HepG2 (cell line): ENCODE measurements at regions not wholly inside any gene's neighbourhood (a gene's known extent, or its start where the extent isn't known, plus 50 kb on each side); places are given as distances from the start of the nearest gene placed in this dataset.

Source experiments
- ATAC-seq: fragments of 200-7000 bp; cut with Tn5 transposase; 3 replicates; pipeline ENCODE4 v1.9.1; 2020; ENCODE audit warnings: mild to moderate bottlenecking, moderate library complexity
- BruUV-seq: library from RNA; stranded (reverse); fragments of 400-500 nt; replicated peaks from 2 replicates; lab custom pipeline; 2021; lab: Mats Ljungman, UMichigan
- CTCF ChIA-PET: fragments of 300-600 bp; formaldehyde crosslinking; extraction: SDS; loops from one replicate; lab custom pipeline; 2021; ENCODE audit warnings: low total read pairs, inconsistent platforms, low intra/inter-chr PET ratio; lab: Yijun Ruan, JAX
- POLR2A ChIA-PET: fragments of 350-600 bp; sonication (Branson Sonifier 250); formaldehyde crosslinking; loops from one replicate; lab custom pipeline; 2020; ENCODE audit warnings: antibody characterized with exemption, inconsistent platforms; lab: Yijun Ruan, JAX
- DNase-seq: peaks from one replicate; pipeline ENCODE4 v3.0.0-alpha.2; 2015; ENCODE audit warnings: low spot score
- FAIRE-seq: peaks from 3 replicates; lab custom pipeline; 2011; peaks lifted over from hg19 to GRCh38; lab: Jason Lieb, UNC
- H2AFZ ChIP-seq: one replicate; pipeline ENCODE4 v1.6.1; 2011; ENCODE audit warnings: low read length, inconsistent platforms
- H3K27ac ChIP-seq: fragments of 300-600 bp; 3 replicates; pipeline ENCODE4 v1.8.0; 2011; ENCODE audit warnings: mixed run types, mild to moderate bottlenecking, mixed read lengths, low read length, inconsistent platforms; ENCODE audit not compliant: insufficient read depth; ENCODE audit errors: extremely low read length
- H3K27me3 ChIP-seq, 2 experiments: fragments of 200-600 bp in 1 of 2; 2 replicates in 1 of 2; 3 replicates in 1 of 2; pipeline versions ENCODE4 v1.6.0 to v1.8.0; 2011; ENCODE audit warnings: low read length in 2 of 2, mild to moderate bottlenecking in 2 of 2, moderate library complexity in 2 of 2, inconsistent platforms in 1 of 2; ENCODE audit not compliant: insufficient read depth in 2 of 2, control insufficient read depth in 1 of 2
- H3K36me3 ChIP-seq, 2 experiments: fragments of 200-600 bp in 1 of 2; replicated peaks in 1 of 2; 2 replicates in 1 of 2; 3 replicates in 1 of 2; pipeline versions ENCODE4 v1.5.1 to v1.8.0; 2011; ENCODE audit warnings: low read length in 2 of 2, inconsistent platforms in 1 of 2; ENCODE audit not compliant: insufficient read depth in 2 of 2, control insufficient read depth in 1 of 2
- H3K4me1 ChIP-seq: 2 replicates; pipeline ENCODE4 v1.5.1; 2012; ENCODE audit warnings: low read length, inconsistent platforms; ENCODE audit not compliant: insufficient read depth
- H3K4me2 ChIP-seq: 2 replicates; pipeline ENCODE4 v1.6.0; 2011; ENCODE audit warnings: low read depth, low read length, inconsistent platforms
- H3K4me3 ChIP-seq, 3 experiments: fragments of 200-600 bp in 1 of 3; sonication (generic), shearing (Covaris generic) in 1 of 3; replicated peaks in 1 of 3; 2 replicates each; pipeline ENCODE4 v1.5.1; 2011 to 2016; ENCODE audit warnings: low read length in 3 of 3, inconsistent platforms in 2 of 3, low read depth in 2 of 3, mild to moderate bottlenecking in 2 of 3, control low read depth in 1 of 3, mixed read lengths in 1 of 3; ENCODE audit not compliant: insufficient read depth in 1 of 3
- H3K79me2 ChIP-seq: one replicate; pipeline ENCODE4 v1.6.1; 2011; ENCODE audit warnings: low read length, inconsistent platforms; ENCODE audit not compliant: insufficient read depth
- H3K9ac ChIP-seq: 2 replicates; pipeline ENCODE4 v1.6.0; 2011; ENCODE audit warnings: mild to moderate bottlenecking, low read depth, low read length, inconsistent platforms; ENCODE audit not compliant: insufficient read depth
- H3K9me3 ChIP-seq: 2 replicates; pipeline ENCODE4 v1.5.1; 2012; ENCODE audit warnings: mild to moderate bottlenecking, low read length
- H4K20me1 ChIP-seq: 2 replicates; pipeline ENCODE4 v1.6.0; 2011; ENCODE audit warnings: inconsistent platforms, mild to moderate bottlenecking, low read length, moderate library complexity; ENCODE audit not compliant: insufficient read depth
- ARNTL ChIP-seq: sonication (generic); formaldehyde crosslinking; IDR thresholded peaks from 2 replicates; pipeline ENCODE4 v1.4.0; 2020; ENCODE audit warnings: mild to moderate bottlenecking, missing genetic modification reagents
- ATAD3A ChIP-seq: sonication (generic); formaldehyde crosslinking; IDR thresholded peaks from 2 replicates; pipeline ENCODE4 v1.4.0; 2020; ENCODE audit warnings: missing genetic modification reagents
- EEA1 ChIP-seq: sonication (generic); formaldehyde crosslinking; IDR thresholded peaks from 2 replicates; pipeline ENCODE4 v1.5.1; 2020; ENCODE audit warnings: mild to moderate bottlenecking, missing genetic modification reagents, borderline replicate concordance
- HDAC1 ChIP-seq: sonication (generic); formaldehyde crosslinking; IDR thresholded peaks from 2 replicates; pipeline ENCODE4 v1.5.1; 2020; ENCODE audit warnings: mild to moderate bottlenecking, missing genetic modification reagents
- IKZF5 ChIP-seq: IDR thresholded peaks from 2 replicates; pipeline ENCODE4 v1.6.1; 2018; ENCODE audit warnings: missing genetic modification reagents, mild to moderate bottlenecking, missing compliant biosample characterization
- SP4 ChIP-seq: sonication (generic); formaldehyde crosslinking; IDR thresholded peaks from 2 replicates; pipeline ENCODE4 v1.8.1; 2023; ENCODE audit warnings: mild to moderate bottlenecking, missing genetic modification reagents
- SRSF4 ChIP-seq: fragments of 200-400 bp; formaldehyde crosslinking; IDR thresholded peaks from one replicate; pipeline ENCODE4 v1.6.1; 2018; ENCODE audit warnings: mild to moderate bottlenecking, low read depth, low read length, moderate library complexity; ENCODE audit not compliant: poor library complexity, severe bottlenecking
- SSRP1 ChIP-seq: IDR thresholded peaks from 2 replicates; pipeline ENCODE4 v1.6.1; 2016; ENCODE audit warnings: control low read depth
- ZC3H13 ChIP-seq: sonication (generic); formaldehyde crosslinking; IDR thresholded peaks from 2 replicates; pipeline ENCODE4 v1.8.1; 2023; ENCODE audit warnings: mild to moderate bottlenecking, missing genetic modification reagents, moderate library complexity
- ZFP62 ChIP-seq: sonication (generic); formaldehyde crosslinking; IDR thresholded peaks from 2 replicates; pipeline ENCODE4 v1.4.0; 2020; ENCODE audit warnings: missing genetic modification reagents
- WGBS: methylation state at CpG from one replicate; pipeline ENCODE4 v1.1.6; 2017; ENCODE audit warnings: low lambda C conversion rate; 5-methylcytosine and 5-hydroxymethylcytosine counted together
- in situ Hi-C: cut with HindIII; loops from 2 replicates; pipeline ENCODE4 v1.10.0; 2017; ENCODE audit warnings: low pct_unique_long_range_greater_than_20kb; ENCODE audit not compliant: extremely low pct_ligation_motif_present
- intact Hi-C: fragments of 100-400 bp; cut with micrococcal nuclease; formaldehyde crosslinking; loops from one replicate; pipeline ENCODE4 v1.10.0; 2022; ENCODE audit not compliant: unreplicated experiment
- TF ChIP-seq, protein P1 (sequence below): sonication (generic); formaldehyde crosslinking; IDR thresholded peaks from 2 replicates; pipeline ENCODE4 v1.4.0; 2020; ENCODE audit warnings: missing genetic modification reagents
- TF ChIP-seq, protein P2 (sequence below): sonication (generic); formaldehyde crosslinking; IDR thresholded peaks from 2 replicates; pipeline ENCODE4 v1.5.1; 2020; ENCODE audit warnings: mild to moderate bottlenecking, moderate library complexity, missing genetic modification reagents

GRCh38 chr9:135016876-135017275 is 70.6 kb upstream of the OLFM1 start:
- CTCF ChIA-PET, result no interaction called here

More at GRCh38 chr9:135016876-135017275, 70.6 kb upstream of the OLFM1 start:
- FAIRE-seq (no peak), ATAC-seq (no peak), DNase-seq (no peak)
- peaks cover 9 to 58% of the 10 kb centered on the region in 2 experiments; a peak in 4 of 5 replicates for H3K27me3 ChIP-seq
- no peaks in the 10 kb centered on the region for H3K79me2 ChIP-seq
- intact Hi-C loops, result no loop called here
- H3K36me3 ChIP-seq, result no peaks in the 10 kb centered on the region
- H3K9ac ChIP-seq, result no peak overlapping the region
- no peaks in the 10 kb centered on the region for H3K4me1 ChIP-seq
- H4K20me1 ChIP-seq, result no peaks in the 10 kb centered on the region
- POLR2A ChIA-PET, result no interaction called here
- in situ Hi-C loops, result no loop called here
- TF ChIP-seq, protein P1, sequence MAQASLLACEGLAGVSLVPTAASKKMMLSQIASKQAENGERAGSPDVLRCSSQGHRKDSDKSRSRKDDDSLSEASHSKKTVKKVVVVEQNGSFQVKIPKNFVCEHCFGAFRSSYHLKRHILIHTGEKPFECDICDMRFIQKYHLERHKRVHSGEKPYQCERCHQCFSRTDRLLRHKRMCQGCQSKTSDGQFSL (CRISPR knock-in tag), result no peak
- TF ChIP-seq HDAC1 (CRISPR knock-in tag) (no peak), SP4 (CRISPR knock-in tag) (no peak), ZFP62 (CRISPR knock-in tag) (no peak), EEA1 (CRISPR knock-in tag) (no peak), SRSF4 (no peak), ARNTL (CRISPR knock-in tag) (no peak), IKZF5 (CRISPR knock-in tag) (no peak), ZC3H13 (CRISPR knock-in tag) (no peak), SSRP1 (CRISPR knock-in tag) (no peak), ATAD3A (CRISPR knock-in tag) (no peak)
- TF ChIP-seq, protein P2, sequence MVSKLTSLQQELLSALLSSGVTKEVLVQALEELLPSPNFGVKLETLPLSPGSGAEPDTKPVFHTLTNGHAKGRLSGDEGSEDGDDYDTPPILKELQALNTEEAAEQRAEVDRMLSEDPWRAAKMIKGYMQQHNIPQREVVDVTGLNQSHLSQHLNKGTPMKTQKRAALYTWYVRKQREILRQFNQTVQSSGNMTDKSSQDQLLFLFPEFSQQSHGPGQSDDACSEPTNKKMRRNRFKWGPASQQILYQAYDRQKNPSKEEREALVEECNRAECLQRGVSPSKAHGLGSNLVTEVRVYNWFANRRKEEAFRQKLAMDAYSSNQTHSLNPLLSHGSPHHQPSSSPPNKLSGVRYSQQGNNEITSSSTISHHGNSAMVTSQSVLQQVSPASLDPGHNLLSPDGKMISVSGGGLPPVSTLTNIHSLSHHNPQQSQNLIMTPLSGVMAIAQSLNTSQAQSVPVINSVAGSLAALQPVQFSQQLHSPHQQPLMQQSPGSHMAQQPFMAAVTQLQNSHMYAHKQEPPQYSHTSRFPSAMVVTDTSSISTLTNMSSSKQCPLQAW (CRISPR knock-in tag), result no peak
- WGBS, result 6% methylated on average over 3 of the region's 10 CpGs
- H2AFZ ChIP-seq, result no peak overlapping the region
- H3K9me3 ChIP-seq, result no peaks in the 10 kb centered on the region
- no peak overlapping the region for H3K4me3 ChIP-seq
- no peak overlapping the region for H3K4me2 ChIP-seq
- H3K27ac ChIP-seq, result no peak overlapping the region
- BruUV-seq, result no TSS peak
